K562 (cell line): ENCODE measurements at regions not wholly inside any gene's neighbourhood (a gene's known extent, or its start where the extent isn't known, plus 50 kb on each side); places are given as distances from the start of the nearest gene placed in this dataset.

Experiments
- ATAC-seq: fragments of 200-7000 bp; cut with Tn5 transposase; 3 replicates; pipeline ENCODE4 v1.9.1; 2020; ENCODE audit warnings: moderate library complexity
- BruUV-seq: library from RNA; stranded (reverse); fragments of 400-500 nt; replicated peaks from 2 replicates; lab custom pipeline; 2021; lab: Mats Ljungman, UMichigan
- CTCF ChIA-PET: fragments of 300-600 bp; formaldehyde crosslinking; extraction: SDS; loops from one replicate; lab custom pipeline; 2021; ENCODE audit warnings: low intra/inter-chr PET ratio; lab: Yijun Ruan, JAX
- POLR2A ChIA-PET: fragments of 300-600, 350-650 bp; sonication (Branson Sonifier 250); formaldehyde crosslinking; extraction: SDS; loops from one replicate; lab custom pipeline; 2021; ENCODE audit warnings: antibody characterized with exemption, inconsistent platforms; lab: Yijun Ruan, JAX
- DNase-seq, 4 experiments: peaks; one replicate each; pipeline versions ENCODE4 v3.0.0 to v3.0.0-alpha.2; 2011 to 2018; ENCODE audit warnings: low spot score in 3 of 4, mixed read lengths in 3 of 4; ENCODE audit errors: extremely low read depth in 1 of 4
- FAIRE-seq: peaks from 2 replicates; lab custom pipeline; 2011; peaks lifted over from hg19 to GRCh38; lab: Jason Lieb, UNC
- H2AFZ ChIP-seq: 2 replicates; pipeline ENCODE4 v1.6.0; 2011; ENCODE audit warnings: low read depth, low read length, control low read depth, inconsistent platforms
- H3K27ac ChIP-seq: fragments of 200-600 bp; 3 replicates; pipeline ENCODE4 v1.8.0; 2011; ENCODE audit warnings: low read depth, mild to moderate bottlenecking, control low read depth, inconsistent platforms, low read length, moderate library complexity, mixed read lengths; ENCODE audit errors: extremely low read depth
- H3K27me3 ChIP-seq, 2 experiments: fragments of 300-600 bp in 1 of 2; 2 replicates in 1 of 2; 3 replicates in 1 of 2; pipeline versions ENCODE4 v1.6.0 to v1.8.0; 2011; ENCODE audit warnings: inconsistent platforms in 2 of 2, low read length in 2 of 2, mild to moderate bottlenecking in 1 of 2, mixed read lengths in 1 of 2, moderate library complexity in 1 of 2; ENCODE audit not compliant: control insufficient read depth in 2 of 2, insufficient read depth in 2 of 2
- H3K36me3 ChIP-seq: fragments of 300-600 bp; 3 replicates; pipeline ENCODE4 v1.8.0; 2011; ENCODE audit warnings: mild to moderate bottlenecking, low read length, inconsistent platforms; ENCODE audit not compliant: control insufficient read depth, insufficient read depth
- H3K4me1 ChIP-seq, 2 experiments: fragments of 200-600 bp in 1 of 2; replicated peaks in 1 of 2; 2 replicates in 1 of 2; 3 replicates in 1 of 2; pipeline versions ENCODE4 v1.5.1 to v1.8.0; 2011; ENCODE audit warnings: inconsistent platforms in 2 of 2, low read length in 2 of 2, mild to moderate bottlenecking in 1 of 2, mixed read lengths in 1 of 2, moderate library complexity in 1 of 2; ENCODE audit not compliant: control insufficient read depth in 2 of 2, insufficient read depth in 2 of 2
- H3K4me2 ChIP-seq: 2 replicates; pipeline ENCODE4 v1.6.1; 2011; ENCODE audit warnings: low read length, control low read depth, inconsistent platforms, mixed read lengths; ENCODE audit not compliant: insufficient read depth
- H3K4me3 ChIP-seq: fragments of 200-600 bp; sonication (generic), shearing (Covaris generic); 2 replicates; pipeline ENCODE4 v1.5.1; 2016; ENCODE audit warnings: control low read depth, inconsistent platforms
- H3K79me2 ChIP-seq: fragments of 200-600 bp; 3 replicates; pipeline ENCODE4 v1.8.0; 2011; ENCODE audit warnings: low read length, inconsistent platforms; ENCODE audit not compliant: control insufficient read depth, insufficient read depth
- H3K9ac ChIP-seq, 2 experiments: 2 replicates each; pipeline versions ENCODE4 v1.6.0 to v1.6.1; 2011; ENCODE audit warnings: low read depth in 2 of 2, low read length in 2 of 2, control low read depth in 1 of 2, inconsistent platforms in 1 of 2, mild to moderate bottlenecking in 1 of 2, mixed read lengths in 1 of 2; ENCODE audit not compliant: insufficient read depth in 1 of 2
- H3K9me1 ChIP-seq: one replicate; pipeline ENCODE4 v1.6.0; 2011; ENCODE audit warnings: inconsistent platforms, mild to moderate bottlenecking, low read length, moderate library complexity; ENCODE audit not compliant: control insufficient read depth, insufficient read depth
- H3K9me3 ChIP-seq: replicated peaks from 2 replicates; pipeline ENCODE4 v1.5.1; 2011; ENCODE audit warnings: low read depth, low read length, inconsistent platforms; ENCODE audit not compliant: control insufficient read depth, insufficient read depth
- H4K20me1 ChIP-seq: replicated peaks from 2 replicates; pipeline ENCODE4 v1.6.1; 2011; ENCODE audit warnings: low read length, inconsistent platforms, mixed read lengths; ENCODE audit not compliant: control insufficient read depth, insufficient read depth
- BMI1 ChIP-seq: fragments of 150-350 bp; IDR thresholded peaks from 2 replicates; pipeline ENCODE4 v1.6.1; 2014; ENCODE audit warnings: low read length
- CBX2 ChIP-seq: fragments of 200-600 bp; sonication (generic); IDR thresholded peaks from one replicate; pipeline ENCODE4 v1.6.1; 2012; ENCODE audit warnings: mild to moderate bottlenecking, low read length, inconsistent platforms; ENCODE audit not compliant: insufficient read depth, poor library complexity, severe bottlenecking
- E2F8 ChIP-seq: fragments of 450-650 bp; IDR thresholded peaks from 2 replicates; pipeline ENCODE4 v1.7.1; 2018; ENCODE audit warnings: mild to moderate bottlenecking, low read depth; ENCODE audit not compliant: partially characterized antibody
- ZNF76 ChIP-seq: fragments of 250-450 bp; sonication (Bioruptor Pico); IDR thresholded peaks from 2 replicates; pipeline ENCODE4 v1.4.0; 2020; ENCODE audit warnings: mild to moderate bottlenecking, moderate library complexity, borderline replicate concordance
- WGBS: fragments of 100-300 bp; shearing (Covaris generic); methylation state at CpG from one replicate; pipeline ENCODE4 v1.1.6; 2016; ENCODE audit warnings: low coverage, mixed read lengths; ENCODE audit not compliant: insufficient coverage; ENCODE audit errors: missing lambda C conversion rate; 5-methylcytosine and 5-hydroxymethylcytosine counted together
- in situ Hi-C: fragments of 300-500 bp; cut with MboI; formaldehyde crosslinking; loops from 4 replicates; pipeline ENCODE4 v1.15.0; 2018; ENCODE audit warnings: inconsistent platforms, mixed read lengths
- intact Hi-C: fragments of 100-400 bp; cut with micrococcal nuclease; formaldehyde crosslinking; loops from 2 replicates; pipeline ENCODE4 v1.14.2; 2022

- no peak for FAIRE-seq
- no peaks in the 10 kb centered on the region for H4K20me1 ChIP-seq
- TF ChIP-seq ZNF76 (no peak), BMI1 (no peak), CBX2 (no peak), E2F8 (no peak)
- TF ChIP-seq, all 486 proteins: peak for 0
- DNase-seq = no peak
- ChIA-PET CTCF (no interaction called here), POLR2A (no interaction called here)
- Histone ChIP-seq H3K4me3 (no peak overlapping the region), H3K4me1 (no peaks in the 10 kb centered on the region), H3K27ac (no peak overlapping the region), H3K4me2 (no peak overlapping the region), H3K9me3 (no peaks in the 10 kb centered on the region), H3K27me3 (no peaks in the 10 kb centered on the region), H2AFZ (no peak overlapping the region), H3K9ac (no peak overlapping the region), H3K9me1 (no peaks in the 10 kb centered on the region), H3K79me2 (no peaks in the 10 kb centered on the region), H3K36me3 (no peaks in the 10 kb centered on the region)
- in situ Hi-C loops = no loop called here
- BruUV-seq = no TSS peak
- no peak for ATAC-seq
- intact Hi-C loops = no loop called here
- WGBS = 0% methylated on average over 4 of the region's 4 CpGs
Measured at GRCh38 chr14:84454114-84454513, 1075.8 kb upstream of the FLRT2 start.
